Aorta (tissue), 5 donors: ENCODE measurements at regions not wholly inside any gene's neighbourhood (a gene's known extent, or its start where the extent isn't known, plus 50 kb on each side); places are given as distances from the start of the nearest gene placed in this dataset.
"Not testable (repeated sequence)": the region's sequence is repeated elsewhere in the genome, so short reads cannot be mapped to it uniquely, and the experiment has no call there.

Experiments
- ATAC-seq: fragments of 200-7000 bp; cut with Tn5 transposase; one replicate; pipeline ENCODE4 v1.9.1; 2022; ENCODE audit warnings: moderate library complexity; ENCODE audit not compliant: low FRiP score
- DNase-seq, 2 donors: peaks; one replicate each; pipeline ENCODE4 v3.0.0-alpha.2; 2020
- H3K27ac ChIP-seq, 2 donors: one replicate each; pipeline ENCODE4 v1.5.1; 2013; ENCODE audit warnings: low read length in 2 of 2, mild to moderate bottlenecking in 2 of 2, moderate library complexity in 2 of 2, control low read depth in 1 of 2, inconsistent platforms in 1 of 2, low read depth in 1 of 2
- H3K27me3 ChIP-seq, 2 donors: one replicate each; pipeline ENCODE4 v1.6.1; 2013; ENCODE audit warnings: control low read depth in 1 of 2, low read length in 1 of 2, mild to moderate bottlenecking in 1 of 2, moderate library complexity in 1 of 2; ENCODE audit not compliant: insufficient read depth in 2 of 2, control insufficient read depth in 1 of 2
- H3K36me3 ChIP-seq, 2 donors: one replicate each; pipeline ENCODE4 v1.6.1; 2013; ENCODE audit warnings: control low read depth in 1 of 2, low read length in 1 of 2, mild to moderate bottlenecking in 1 of 2; ENCODE audit not compliant: insufficient read depth in 2 of 2, control insufficient read depth in 1 of 2
- H3K4me1 ChIP-seq, 2 donors: one replicate each; pipeline ENCODE4 v1.6.1; 2013; ENCODE audit warnings: low read length in 2 of 2, control low read depth in 1 of 2, mild to moderate bottlenecking in 1 of 2, moderate library complexity in 1 of 2; ENCODE audit not compliant: insufficient read depth in 2 of 2, control insufficient read depth in 1 of 2
- H3K4me3 ChIP-seq, 2 donors: one replicate each; pipeline ENCODE4 v1.5.1; 2013; ENCODE audit warnings: low read length in 2 of 2, control low read depth in 1 of 2, mild to moderate bottlenecking in 1 of 2
- H3K9me3 ChIP-seq: one replicate; pipeline ENCODE4 v1.6.1; 2013; ENCODE audit warnings: mild to moderate bottlenecking, low read length; ENCODE audit not compliant: control insufficient read depth
- WGBS, 2 donors: extraction: QIAGEN DNeasy Blood & Tissue Kit; methylation state at CpG; one replicate each; pipeline ENCODE4 v1.1.7; 2013; 5-methylcytosine and 5-hydroxymethylcytosine counted together
- intact Hi-C, 2 donors: fragments of 100-400 bp; cut with DNase I; formaldehyde crosslinking; loops; one replicate each; pipeline versions ENCODE4 v1.14.2 to v1.15.0; 2022
- donor health status: healthy with polysubstance abuse.
- donor health status: Bipolar disorder and iron deficiency.
- donor health status: DM: no; HTN: no; CAD: no.
- donor health status: DM: no; HTN: no; CAD: no.
- donor health status: DM: yes; HTN: yes; CAD: no.

DNA sequence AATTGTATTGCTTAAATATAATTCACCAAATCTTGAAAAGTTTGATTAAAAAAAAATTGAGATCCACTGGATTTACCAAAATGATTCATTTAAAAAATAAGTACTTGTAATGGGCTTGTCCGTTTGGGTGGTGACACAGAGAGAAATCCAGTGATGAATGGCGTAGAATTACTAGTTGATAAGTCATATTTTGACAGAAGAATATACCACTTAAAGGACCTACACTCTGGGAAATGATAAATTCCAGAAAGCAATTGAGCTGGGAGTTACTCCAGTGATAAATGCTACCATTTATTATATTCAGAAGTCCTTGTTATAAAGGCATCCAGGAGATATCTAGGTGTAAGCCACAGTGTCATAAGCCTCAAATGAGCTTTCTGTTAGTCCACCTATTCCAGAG, 141.8 kb upstream of the CFAP20DC start:
- no peak overlapping the region for H3K4me3 ChIP-seq
- ATAC-seq (no peak), DNase-seq (no peak)
- no peaks in the 10 kb centered on the region for H3K9me3 ChIP-seq
- no peak overlapping the region for H3K27ac ChIP-seq
- 55 to 61% methylated on average over 2 of the region's 2 CpGs for WGBS, 2 donors
- H3K36me3 ChIP-seq, result no peaks in the 10 kb centered on the region
- H3K4me1 ChIP-seq, result no peaks in the 10 kb centered on the region
- no peaks in the 10 kb centered on the region for H3K27me3 ChIP-seq
- intact Hi-C loops, result no loop called here

DNA sequence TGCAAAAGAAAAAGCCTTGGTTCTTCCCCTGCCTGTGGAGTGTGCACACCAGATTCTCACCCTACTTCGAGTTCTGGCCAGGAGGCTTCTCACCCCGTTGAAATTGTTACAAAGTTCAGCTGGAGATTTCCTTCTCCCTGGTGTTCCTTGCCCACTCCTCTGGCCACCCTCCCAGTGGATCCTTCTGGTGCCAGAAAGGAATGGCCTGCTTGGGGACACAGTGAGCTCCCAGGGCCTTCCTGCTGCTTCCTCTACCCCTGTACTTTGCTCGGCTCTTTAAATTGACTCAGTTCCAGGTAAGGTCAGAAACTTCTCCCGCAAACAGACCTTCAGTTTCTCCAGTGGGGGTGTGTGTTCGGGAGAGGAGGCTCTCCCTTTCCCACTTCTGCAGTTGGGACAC, 140.1 kb upstream of the CFAP20DC start:
- Histone ChIP-seq H3K36me3 (no peaks in the 10 kb centered on the region), H3K27ac (no peak overlapping the region), H3K4me1 (no peaks in the 10 kb centered on the region), H3K4me3 (no peak overlapping the region), H3K27me3 (no peaks in the 10 kb centered on the region), H3K9me3 (no peaks in the 10 kb centered on the region)
- intact Hi-C loops, result no loop called here
- DNase-seq (no peak), ATAC-seq (no peak)
- WGBS, 2 donors, result 63 to 72% methylated on average over 5 of the region's 5 CpGs

DNA sequence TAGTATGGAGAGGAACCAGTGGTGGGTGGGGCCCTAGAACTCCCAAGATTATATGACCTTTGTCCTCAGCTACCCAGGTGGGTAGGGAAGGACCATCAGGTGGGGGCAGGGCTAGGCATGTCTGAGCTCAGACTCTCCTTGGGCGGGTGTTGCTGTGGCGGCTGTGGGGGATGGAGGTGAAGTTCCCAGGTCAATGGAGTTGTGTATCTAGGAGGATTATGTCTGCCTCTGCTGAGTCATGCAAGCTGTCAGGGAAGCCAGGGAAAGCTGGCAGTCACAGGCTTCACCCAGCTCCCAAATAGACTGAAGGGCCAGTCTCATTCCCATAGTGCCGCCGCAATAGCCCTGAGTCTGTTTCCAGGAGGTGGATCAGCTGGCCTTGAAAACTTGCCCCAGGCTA, 139.7 kb upstream of the CFAP20DC start:
- H3K27ac ChIP-seq, result no peak overlapping the region
- no peaks in the 10 kb centered on the region for H3K36me3 ChIP-seq
- H3K9me3 ChIP-seq, result no peaks in the 10 kb centered on the region
- ATAC-seq (no peak), DNase-seq (peak in 1 of 2 donors; percentile 38)
- 83 to 89% methylated on average over 4 of the region's 4 CpGs for WGBS, 2 donors
- intact Hi-C loops, result no loop called here
- H3K27me3 ChIP-seq, result no peaks in the 10 kb centered on the region
- no peaks in the 10 kb centered on the region for H3K4me1 ChIP-seq
- no peak overlapping the region for H3K4me3 ChIP-seq

DNA sequence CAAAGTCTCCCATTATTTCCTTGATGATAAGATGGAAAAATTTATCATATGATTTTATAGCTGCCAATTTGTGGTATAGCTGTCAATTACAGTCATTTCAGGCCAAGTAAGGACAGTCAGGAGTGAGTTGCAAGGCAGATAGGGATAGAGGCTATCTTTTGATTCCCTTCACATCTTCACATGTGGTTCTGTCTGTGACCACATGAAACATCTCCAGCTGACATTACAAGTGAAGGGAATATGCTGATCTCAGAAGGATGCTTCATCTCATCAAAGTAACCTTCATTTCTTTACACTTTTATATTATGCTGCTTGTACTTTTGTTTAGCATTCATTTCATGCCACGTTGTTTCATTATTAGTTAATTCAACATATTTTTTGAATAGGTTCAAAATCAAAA, 136.9 kb upstream of the CFAP20DC start:
- Histone ChIP-seq H3K9me3 (no peaks in the 10 kb centered on the region), H3K36me3 (no peaks in the 10 kb centered on the region), H3K27me3 (no peaks in the 10 kb centered on the region), H3K4me1 (no peaks in the 10 kb centered on the region), H3K27ac (no peak overlapping the region), H3K4me3 (no peak overlapping the region)
- intact Hi-C loops, result no loop called here
- WGBS, 2 donors, result 81% methylated on average over 1 of the region's 1 CpG
- DNase-seq (no peak), ATAC-seq (no peak)

DNA sequence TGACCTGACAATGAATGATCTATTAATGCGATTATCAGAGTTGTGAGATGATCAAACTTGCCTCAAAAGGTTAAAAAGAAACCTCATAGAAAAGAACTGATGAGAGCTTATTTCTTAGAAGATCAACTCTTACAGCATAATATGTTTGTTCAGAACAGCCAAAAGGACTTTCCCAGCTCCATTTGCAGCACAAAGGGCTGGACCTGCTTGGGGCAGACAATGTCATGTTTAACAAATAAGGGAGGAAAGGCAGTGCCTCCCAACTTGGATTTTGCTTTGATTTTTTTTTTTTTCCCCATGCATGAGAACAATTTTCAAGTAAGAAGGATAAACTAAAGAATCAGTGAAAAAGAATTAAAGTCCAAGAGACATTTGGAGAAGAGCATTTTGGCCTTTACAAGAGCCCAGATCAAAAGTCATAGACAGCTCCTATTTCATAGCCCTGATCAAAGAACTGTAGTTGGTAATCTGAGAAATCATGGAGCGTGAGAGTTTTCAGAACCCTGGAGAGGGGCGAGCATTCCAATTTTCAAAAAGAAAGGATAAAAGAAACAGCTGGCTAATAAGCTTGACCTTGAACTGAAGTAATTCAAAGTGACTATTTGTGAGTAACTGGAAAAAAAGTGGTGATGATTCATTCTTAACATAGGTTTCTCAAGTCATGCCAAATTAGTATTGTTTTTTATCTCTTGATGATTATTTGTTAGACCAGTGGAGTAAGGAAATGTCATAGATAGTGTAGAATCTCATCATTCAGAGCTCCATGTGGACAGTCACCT, 136.0 kb upstream of the CFAP20DC start:
- Histone ChIP-seq H3K27ac (no peak overlapping the region), H3K36me3 (no peaks in the 10 kb centered on the region), H3K4me1 (no peaks in the 10 kb centered on the region), H3K27me3 (no peaks in the 10 kb centered on the region), H3K9me3 (no peaks in the 10 kb centered on the region), H3K4me3 (no peak overlapping the region)
- intact Hi-C loops, result no loop called here
- ATAC-seq, result no peak
- 48% methylated on average over 3 of the region's 3 CpGs for WGBS, 2 donors
- no peak for DNase-seq

DNA sequence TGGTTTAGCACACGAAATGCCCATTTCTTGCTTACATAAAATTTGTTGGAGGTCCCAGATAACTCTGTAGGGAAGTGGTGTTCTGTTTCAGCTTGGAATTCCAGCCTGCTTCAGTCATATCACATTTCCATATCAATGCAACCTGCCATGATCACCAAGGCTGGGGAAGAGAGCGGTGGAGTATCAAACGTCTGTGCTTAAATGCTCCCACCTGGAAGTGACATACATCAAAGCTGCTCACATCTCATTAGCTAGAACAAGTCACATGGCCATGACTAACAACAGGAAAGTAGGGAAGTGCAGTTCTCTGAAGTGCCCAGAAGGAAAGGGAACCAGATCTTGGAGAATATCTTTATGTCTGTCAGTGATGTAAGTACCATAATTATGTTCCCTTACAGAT, 130.2 kb upstream of the CFAP20DC start:
- H3K9me3 ChIP-seq, result peaks cover 1% of the 10 kb centered on the region
- H3K36me3 ChIP-seq, result no peaks in the 10 kb centered on the region
- no peak for ATAC-seq
- H3K4me3 ChIP-seq, result no peak overlapping the region
- H3K27ac ChIP-seq, result no peak overlapping the region
- no peaks in the 10 kb centered on the region for H3K4me1 ChIP-seq
- 57 to 68% methylated on average over 3 of the region's 3 CpGs for WGBS, 2 donors
- intact Hi-C loops, result no loop called here
- H3K27me3 ChIP-seq, result no peaks in the 10 kb centered on the region
- DNase-seq, result no peak

DNA sequence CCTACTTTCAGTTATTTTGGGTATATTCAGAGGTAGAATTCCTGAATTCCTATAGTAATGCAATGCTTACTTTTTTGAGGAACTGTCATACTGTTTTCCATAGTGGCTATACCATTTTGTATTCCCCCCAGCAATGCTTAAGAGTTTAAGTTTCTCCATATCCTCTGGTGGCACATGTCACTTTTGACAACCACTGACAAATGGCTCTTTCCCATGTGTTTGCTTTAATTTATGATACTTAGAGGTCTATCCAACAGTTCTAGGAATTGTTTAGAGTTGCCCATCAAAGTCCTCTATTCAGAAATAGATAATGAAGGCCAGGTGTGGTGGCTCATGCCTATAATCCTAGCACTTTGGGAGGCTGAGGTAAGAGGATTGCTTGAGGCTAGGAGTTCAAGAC, 128.9 kb upstream of the CFAP20DC start:
- H3K4me1 ChIP-seq, result no peaks in the 10 kb centered on the region
- H3K36me3 ChIP-seq, result no peaks in the 10 kb centered on the region
- H3K9me3 ChIP-seq, result peaks cover 1% of the 10 kb centered on the region
- no peak overlapping the region for H3K27ac ChIP-seq
- DNase-seq, result no peak
- intact Hi-C loops, result no loop called here
- H3K4me3 ChIP-seq, result no peak overlapping the region
- H3K27me3 ChIP-seq, result no peaks in the 10 kb centered on the region
- ATAC-seq, result no peak

DNA sequence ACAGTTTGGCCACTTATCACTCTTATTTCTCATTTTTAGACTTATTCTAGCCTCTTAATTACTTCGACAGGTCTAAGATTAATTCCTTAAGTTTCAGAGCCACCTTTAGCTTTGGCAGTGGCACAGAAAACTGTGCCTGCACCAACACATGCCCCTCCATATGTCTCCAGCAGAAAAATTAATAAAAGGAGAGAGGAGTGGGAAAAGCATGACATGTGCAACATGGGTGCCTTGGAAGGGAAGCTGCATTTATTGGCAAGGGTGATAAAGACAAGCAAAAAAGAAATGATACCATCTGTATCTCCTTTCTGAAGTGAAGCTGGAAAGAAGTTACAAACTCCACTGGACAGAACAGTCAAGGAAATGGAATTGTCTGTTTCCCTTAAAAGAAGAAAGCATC, 121.7 kb upstream of the CFAP20DC start:
- ATAC-seq, result no peak
- Histone ChIP-seq H3K4me3 (no peak overlapping the region), H3K9me3 (no peaks in the 10 kb centered on the region), H3K4me1 (no peaks in the 10 kb centered on the region), H3K27me3 (no peaks in the 10 kb centered on the region), H3K36me3 (no peaks in the 10 kb centered on the region), H3K27ac (no peak overlapping the region)
- no peak for DNase-seq
- intact Hi-C loops, result no loop called here
- 65 to 70% methylated on average over 1 of the region's 1 CpG for WGBS, 2 donors

DNA sequence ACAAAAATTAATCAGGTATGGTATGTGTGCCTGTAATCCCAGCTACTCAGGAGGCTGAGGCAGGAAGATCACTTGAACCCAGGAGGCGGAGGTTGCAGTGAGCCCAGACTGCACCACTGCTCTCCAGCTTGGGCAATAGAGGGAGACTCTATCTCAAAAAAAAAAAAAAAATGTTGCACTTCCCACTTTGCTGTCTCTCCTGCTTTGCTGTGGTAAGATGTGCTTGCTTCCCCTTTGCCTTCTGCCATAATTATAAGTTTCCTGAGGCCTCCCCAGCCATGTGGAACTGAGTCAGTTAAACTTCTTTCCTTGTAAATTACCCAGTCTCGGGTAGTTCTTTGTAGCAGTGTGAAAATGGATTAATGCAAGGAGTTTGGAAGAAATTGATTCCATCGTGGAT, 120.3 kb upstream of the CFAP20DC start:
- H3K4me1 ChIP-seq, ATAC-seq, H3K4me3 ChIP-seq, intact Hi-C loops, H3K36me3 ChIP-seq, H3K9me3 ChIP-seq, DNase-seq, H3K27me3 ChIP-seq, H3K27ac ChIP-seq: not testable (repeated sequence)
- 85 to 86% methylated on average over 3 of the region's 3 CpGs for WGBS, 2 donors
